HepG2 (cell line): ENCODE measurements at regions not wholly inside any gene's neighbourhood (a gene's known extent, or its start where the extent isn't known, plus 50 kb on each side); places are given as distances from the start of the nearest gene placed in this dataset.

ENCODE experiments used
- CCDC6 ChIP-seq: sonication (generic); formaldehyde crosslinking; IDR thresholded peaks from 2 replicates; pipeline ENCODE4 v1.8.1; 2022; ENCODE audit warnings: mild to moderate bottlenecking, missing genetic modification reagents, moderate library complexity
- CENPX ChIP-seq: sonication (generic); formaldehyde crosslinking; IDR thresholded peaks from 2 replicates; pipeline ENCODE4 v1.9.0; 2021; ENCODE audit warnings: mild to moderate bottlenecking, missing genetic modification reagents, moderate library complexity
- FOXP4 ChIP-seq: sonication (generic); formaldehyde crosslinking; IDR thresholded peaks from 2 replicates; pipeline ENCODE4 v1.4.0; 2020; ENCODE audit warnings: missing genetic modification reagents
- HNF4G ChIP-seq, 2 experiments: sonication (generic) in 1 of 2; formaldehyde crosslinking in 1 of 2; IDR thresholded peaks; 2 replicates each; pipeline versions ENCODE4 v1.4.0 to v1.6.1; 2011 to 2020; ENCODE audit warnings: borderline replicate concordance in 2 of 2, low read depth in 2 of 2, mild to moderate bottlenecking in 2 of 2, low read length in 1 of 2, missing genetic modification reagents in 1 of 2, moderate library complexity in 1 of 2
- MEIS1 ChIP-seq: sonication (generic); formaldehyde crosslinking; IDR thresholded peaks from 2 replicates; pipeline ENCODE4 v1.9.0; 2021; ENCODE audit warnings: mild to moderate bottlenecking, missing genetic modification reagents, moderate library complexity, borderline replicate concordance
- NFYB ChIP-seq: sonication (generic); formaldehyde crosslinking; IDR thresholded peaks from 2 replicates; pipeline ENCODE4 v1.4.0; 2020; ENCODE audit warnings: missing genetic modification reagents
- RBAK ChIP-seq: sonication (generic); formaldehyde crosslinking; IDR thresholded peaks from 2 replicates; pipeline ENCODE4 v1.5.1; 2020; ENCODE audit warnings: mild to moderate bottlenecking, missing genetic modification reagents
- SALL1 ChIP-seq: sonication (generic); formaldehyde crosslinking; IDR thresholded peaks from 2 replicates; pipeline ENCODE4 v1.8.0; 2022; ENCODE audit warnings: mild to moderate bottlenecking, missing genetic modification reagents
- TFDP2 ChIP-seq: sonication (generic); formaldehyde crosslinking; IDR thresholded peaks from 2 replicates; pipeline ENCODE4 v1.4.0; 2020; ENCODE audit warnings: missing genetic modification reagents
- ZBTB3 ChIP-seq: sonication (generic); formaldehyde crosslinking; IDR thresholded peaks from 2 replicates; pipeline ENCODE4 v1.4.0; 2020; ENCODE audit warnings: low read depth, mild to moderate bottlenecking, moderate library complexity, missing genetic modification reagents, borderline replicate concordance
- ZEB1 ChIP-seq: IDR thresholded peaks from 2 replicates; pipeline ENCODE4 v1.6.1; 2012; ENCODE audit warnings: mild to moderate bottlenecking, low read depth, inconsistent platforms; ENCODE audit not compliant: insufficient replicate concordance
- ZFP36L2 ChIP-seq: sonication (generic); formaldehyde crosslinking; IDR thresholded peaks from 2 replicates; pipeline ENCODE4 v1.4.0; 2020; ENCODE audit warnings: missing genetic modification reagents
- ZFP91 ChIP-seq: sonication (generic); formaldehyde crosslinking; IDR thresholded peaks from 2 replicates; pipeline ENCODE4 v1.9.0; 2022; ENCODE audit warnings: missing genetic modification reagents, mild to moderate bottlenecking, borderline replicate concordance
- ZNF138 ChIP-seq: sonication (generic); formaldehyde crosslinking; IDR thresholded peaks from 2 replicates; pipeline ENCODE4 v1.5.0; 2020; ENCODE audit warnings: mild to moderate bottlenecking, low read depth, missing genetic modification reagents
- ZNF460 ChIP-seq: sonication (generic); formaldehyde crosslinking; IDR thresholded peaks from 2 replicates; pipeline ENCODE4 v1.5.1; 2020; ENCODE audit warnings: missing genetic modification reagents, mild to moderate bottlenecking, borderline replicate concordance
- ZNF598 ChIP-seq: sonication (generic); formaldehyde crosslinking; IDR thresholded peaks from 2 replicates; pipeline ENCODE4 v1.5.1; 2020; ENCODE audit warnings: mild to moderate bottlenecking, missing genetic modification reagents, borderline replicate concordance
- ZNF644 ChIP-seq: IDR thresholded peaks from 2 replicates; pipeline ENCODE4 v1.6.1; 2016; ENCODE audit warnings: low read depth
- ZNF691 ChIP-seq: sonication (generic); formaldehyde crosslinking; IDR thresholded peaks from 2 replicates; pipeline ENCODE4 v1.4.0; 2020; ENCODE audit warnings: missing genetic modification reagents, low read depth, mild to moderate bottlenecking, borderline replicate concordance

GRCh38 chr14:89621791-89622638, 205.0 kb upstream of the FOXN3 start (continued):
- TF ChIP-seq CCDC6 (CRISPR knock-in tag), result no peak
- peak; percentile 69; the same call in 1 of the 2 replicates for TF ChIP-seq ZNF644 (CRISPR knock-in tag)
- no peak for TF ChIP-seq CENPX
- TF ChIP-seq ZNF598 (CRISPR knock-in tag), result no peak
- peak; percentile 52; the same call in 1 of the 2 replicates for TF ChIP-seq ZNF691
- TF ChIP-seq HNF4G (IDR thresholded peaks at IDR 0.05; ENCODE audit: borderline replicate concordance, low read depth, low read length), result peak; percentile 55; the same call in 1 of the 2 replicates
- TF ChIP-seq HNF4G (CRISPR knock-in tag; IDR thresholded peaks at IDR 0.05; ENCODE audit: borderline replicate concordance, low read depth), result no peak
- TF ChIP-seq ZEB1, result peak; percentile 74
- no peak for TF ChIP-seq RBAK
- TF ChIP-seq FOXP4 (CRISPR knock-in tag), result 0 out of 2 replicates have a peak, but pooled peaks have one; percentile 15
- no peak for TF ChIP-seq ZNF460 (CRISPR knock-in tag)
- peak; percentile 53; the same call in 1 of the 2 replicates for TF ChIP-seq MEIS1
- TF ChIP-seq ZBTB3, result no peak
- peak; percentile 37 for TF ChIP-seq SALL1 (CRISPR knock-in tag)
- TF ChIP-seq TFDP2 (CRISPR knock-in tag), result no peak
- TF ChIP-seq NFYB (CRISPR knock-in tag), result no peak
- TF ChIP-seq ZFP91 (CRISPR knock-in tag), result no peak
- no peak for TF ChIP-seq ZFP36L2 (CRISPR knock-in tag)
- TF ChIP-seq ZNF138, result no peak
